GM18909 (cell line): ENCODE measurements at regions not wholly inside any gene's neighbourhood (a gene's known extent, or its start where the extent isn't known, plus 50 kb on each side); places are given as distances from the start of the nearest gene placed in this dataset.

Source experiments
- ATAC-seq: cut with Tn5 transposase; IDR thresholded peaks from one replicate; pipeline ENCODE4 v1.9.1; 2021; ENCODE audit warnings: mild to moderate bottlenecking; ENCODE audit not compliant: unreplicated experiment, poor library complexity

- ATAC-seq = no peak
Observed at GRCh38 chr7:41065663-41066062, 637.2 kb downstream of the INHBA start.

- no peak for ATAC-seq
Observed at GRCh38 chr7:41063116-41063515, 639.8 kb downstream of the INHBA start.

- no peak for ATAC-seq
Observed at GRCh38 chr7:41060796-41061195, 642.1 kb downstream of the INHBA start.

GRCh38 chr7:41059796-41060195, 643.1 kb downstream of the INHBA start:
- ATAC-seq = no peak

- no peak for ATAC-seq
Observed at GRCh38 chr7:41058986-41059741, 643.7 kb downstream of the INHBA start.

- no peak for ATAC-seq
Observed at GRCh38 chr7:41054960-41055661, 647.8 kb downstream of the INHBA start.

- ATAC-seq = no peak
Observed at GRCh38 chr7:41053820-41054219, 649.1 kb downstream of the INHBA start.

GRCh38 chr7:41052736-41053135, 650.2 kb downstream of the INHBA start:
- ATAC-seq = no peak

GRCh38 chr7:41052201-41052600, 650.7 kb downstream of the INHBA start:
- no peak for ATAC-seq

- ATAC-seq = no peak
Observed at GRCh38 chr7:41051535-41051934, 651.4 kb downstream of the INHBA start.

GRCh38 chr7:41051062-41051461, 651.8 kb downstream of the INHBA start:
- no peak for ATAC-seq

GRCh38 chr7:41048771-41049170, 654.1 kb downstream of the INHBA start:
- ATAC-seq = no peak

- no peak for ATAC-seq
Observed at GRCh38 chr7:41047789-41048191, 655.1 kb downstream of the INHBA start.

GRCh38 chr7:41047211-41047610, 655.7 kb downstream of the INHBA start:
- ATAC-seq = no peak

- no peak for ATAC-seq
Observed at GRCh38 chr7:41046776-41047175, 656.1 kb downstream of the INHBA start.

- no peak for ATAC-seq
Observed at GRCh38 chr7:41046221-41046761, 656.6 kb downstream of the INHBA start.

GRCh38 chr7:41045556-41046123, 657.2 kb downstream of the INHBA start:
- no peak for ATAC-seq

GRCh38 chr7:41039981-41040380, 662.9 kb downstream of the INHBA start:
- ATAC-seq = no peak

- ATAC-seq = no peak
Observed at GRCh38 chr7:41039386-41039953, 663.4 kb downstream of the INHBA start.

- no peak for ATAC-seq
Observed at GRCh38 chr7:41038211-41038610, 664.7 kb downstream of the INHBA start.

GRCh38 chr7:41037691-41038090, 665.2 kb downstream of the INHBA start:
- no peak for ATAC-seq
